Panc1 (cell line): ENCODE measurements at regions not wholly inside any gene's neighbourhood (a gene's known extent, or its start where the extent isn't known, plus 50 kb on each side); places are given as distances from the start of the nearest gene placed in this dataset.

ENCODE experiments used
- CTCF ChIP-seq: fragments of 450-650 bp; IDR thresholded peaks from 2 replicates; pipeline ENCODE4 v1.5.1; 2017; ENCODE audit warnings: mild to moderate bottlenecking
- POLR2AphosphoS5 ChIP-seq: IDR thresholded peaks from 2 replicates; pipeline ENCODE4 v1.6.1; 2012; ENCODE audit warnings: mild to moderate bottlenecking, low read depth, low read length, moderate library complexity

- TF ChIP-seq CTCF, result no peak
- TF ChIP-seq POLR2AphosphoS5, result no peak
Observed at GRCh38 chr5:100322483-100322882, 212.7 kb upstream of the FAM174A start.
